ENCODE measurements at regions not wholly inside any gene's neighbourhood (a gene's known extent, or its start where the extent isn't known, plus 50 kb on each side); places are given as distances from the start of the nearest gene placed in this dataset.

GRCh38 chr11:45347348-45348082 is 61.4 kb upstream of the SYT13 start:
- no peak overlapping the region for H3K27ac Mint-ChIP-seq
- peaks cover 26 to 67% of the 10 kb centered on the region in 2 donors for H3K27me3 Mint-ChIP-seq (ENCODE audit: low read depth in 2 of 2)
- 59% methylated on average over 11 of the region's 12 CpGs for WGBS (ENCODE audit: insufficient coverage)
- H3K4me3 Mint-ChIP-seq, result no peak overlapping the region
- H3K4me3 ChIP-seq (ENCODE audit: low read length), result no peak overlapping the region
- no peaks in the 10 kb centered on the region for H3K4me1 Mint-ChIP-seq
- no peaks in the 10 kb centered on the region for H3K36me3 ChIP-seq (ENCODE audit: control insufficient read depth, insufficient read depth, low read length)
- H3K27ac ChIP-seq (ENCODE audit: low read length), result no peak overlapping the region
- H3K27me3 ChIP-seq (ENCODE audit: control insufficient read depth, insufficient read depth, low read length), result peaks cover 8% of the 10 kb centered on the region
- no peak for TF ChIP-seq CTCF (IDR thresholded peaks at IDR 0.05)
- DNase-seq, result no peak
- no peaks in the 10 kb centered on the region for H3K9me3 Mint-ChIP-seq
- no peaks in the 10 kb centered on the region for H3K4me1 ChIP-seq (ENCODE audit: control insufficient read depth, insufficient read depth, low read length)
- no peak for ATAC-seq
- intact Hi-C loops (cut with micrococcal nuclease), result no loop called here
- no peaks in the 10 kb centered on the region for H3K9me3 ChIP-seq (ENCODE audit: control insufficient read depth, insufficient read depth, low read length)
- no peaks in the 10 kb centered on the region for H3K36me3 Mint-ChIP-seq

- Mint-ChIP-seq H3K36me3 (no peaks in the 10 kb centered on the region), H3K9me3 (no peaks in the 10 kb centered on the region), H3K4me1 (peaks cover 0 to under 1% of the 10 kb centered on the region in 2 donors), H3K4me3 (no peak overlapping the region), H3K27ac (no peak overlapping the region), H3K27me3 (ENCODE audit: low read depth in 2 of 2) (peaks cover 25 to 50% of the 10 kb centered on the region in 2 donors)
- DNase-seq (no peak), ATAC-seq (no peak)
- Histone ChIP-seq H3K36me3 (ENCODE audit: control insufficient read depth, insufficient read depth, low read length) (no peaks in the 10 kb centered on the region), H3K27ac (ENCODE audit: low read length) (no peak overlapping the region), H3K4me3 (ENCODE audit: low read length) (no peak overlapping the region), H3K9me3 (ENCODE audit: control insufficient read depth, insufficient read depth, low read length) (no peaks in the 10 kb centered on the region), H3K27me3 (ENCODE audit: control insufficient read depth, insufficient read depth, low read length) (peaks cover 8% of the 10 kb centered on the region), H3K4me1 (ENCODE audit: control insufficient read depth, insufficient read depth, low read length) (no peaks in the 10 kb centered on the region)
- intact Hi-C loops (cut with micrococcal nuclease), result no loop called here
- WGBS (ENCODE audit: insufficient coverage), result 82% methylated on average over 2 of the region's 2 CpGs
- no peak for TF ChIP-seq CTCF (IDR thresholded peaks at IDR 0.05)
These were observed 59.4 kb upstream of the SYT13 start for GRCh38 chr11:45345491-45345890.

GRCh38 chr11:45344028-45344427 is 57.9 kb upstream of the SYT13 start:
- intact Hi-C loops (cut with micrococcal nuclease), result loop anchor here (5.0 kb wide), 1 partner anchor 428 kb away; no protein-coding TSS in a partner anchor

More at GRCh38 chr11:45344028-45344427, 57.9 kb upstream of the SYT13 start:
- Mint-ChIP-seq H3K27me3 (ENCODE audit: low read depth in 2 of 2) (peaks cover 33 to 55% of the 10 kb centered on the region in 2 donors), H3K9me3 (no peaks in the 10 kb centered on the region), H3K36me3 (no peaks in the 10 kb centered on the region), H3K27ac (no peak overlapping the region), H3K4me3 (no peak overlapping the region), H3K4me1 (peaks cover 10 to 12% of the 10 kb centered on the region in 2 donors)
- Histone ChIP-seq H3K4me3 (ENCODE audit: low read length) (no peak overlapping the region), H3K36me3 (ENCODE audit: control insufficient read depth, insufficient read depth, low read length) (no peaks in the 10 kb centered on the region), H3K27ac (ENCODE audit: low read length) (no peak overlapping the region), H3K4me1 (ENCODE audit: control insufficient read depth, insufficient read depth, low read length) (peaks cover 8% of the 10 kb centered on the region), H3K27me3 (ENCODE audit: control insufficient read depth, insufficient read depth, low read length) (peaks cover 8% of the 10 kb centered on the region), H3K9me3 (ENCODE audit: control insufficient read depth, insufficient read depth, low read length) (no peaks in the 10 kb centered on the region)
- DNase-seq (no peak), ATAC-seq (no peak)
- no CpG with 5 or more reads among the region's 2 CpGs for WGBS (ENCODE audit: insufficient coverage)
- TF ChIP-seq CTCF (IDR thresholded peaks at IDR 0.05), result no peak

Measured in natural killer cell (primary cell).